ENCODE measurements at regions not wholly inside any gene's neighbourhood (a gene's known extent, or its start where the extent isn't known, plus 50 kb on each side); places are given as distances from the start of the nearest gene placed in this dataset.

DNA sequence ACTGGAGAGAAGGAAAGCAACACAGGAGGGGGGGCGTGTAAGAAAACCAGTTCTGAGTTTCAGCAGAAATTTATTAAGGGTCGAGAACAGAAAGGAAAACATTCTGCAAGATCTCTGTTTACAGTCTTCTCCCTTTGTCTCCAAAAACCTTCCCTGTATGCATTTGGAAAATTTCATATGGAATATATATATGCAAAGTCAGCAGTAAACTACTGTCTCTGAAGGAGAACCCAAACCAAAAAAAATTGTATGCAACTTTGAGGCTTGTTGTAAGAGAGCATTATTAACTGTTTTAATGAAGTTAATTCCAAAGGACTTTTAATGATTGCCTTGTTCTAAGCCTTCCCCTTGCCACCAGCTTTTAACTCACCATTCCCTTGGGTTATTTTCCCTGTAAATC is 238.2 kb upstream of the GPR149 start:
- TF ChIP-seq, protein P1, sequence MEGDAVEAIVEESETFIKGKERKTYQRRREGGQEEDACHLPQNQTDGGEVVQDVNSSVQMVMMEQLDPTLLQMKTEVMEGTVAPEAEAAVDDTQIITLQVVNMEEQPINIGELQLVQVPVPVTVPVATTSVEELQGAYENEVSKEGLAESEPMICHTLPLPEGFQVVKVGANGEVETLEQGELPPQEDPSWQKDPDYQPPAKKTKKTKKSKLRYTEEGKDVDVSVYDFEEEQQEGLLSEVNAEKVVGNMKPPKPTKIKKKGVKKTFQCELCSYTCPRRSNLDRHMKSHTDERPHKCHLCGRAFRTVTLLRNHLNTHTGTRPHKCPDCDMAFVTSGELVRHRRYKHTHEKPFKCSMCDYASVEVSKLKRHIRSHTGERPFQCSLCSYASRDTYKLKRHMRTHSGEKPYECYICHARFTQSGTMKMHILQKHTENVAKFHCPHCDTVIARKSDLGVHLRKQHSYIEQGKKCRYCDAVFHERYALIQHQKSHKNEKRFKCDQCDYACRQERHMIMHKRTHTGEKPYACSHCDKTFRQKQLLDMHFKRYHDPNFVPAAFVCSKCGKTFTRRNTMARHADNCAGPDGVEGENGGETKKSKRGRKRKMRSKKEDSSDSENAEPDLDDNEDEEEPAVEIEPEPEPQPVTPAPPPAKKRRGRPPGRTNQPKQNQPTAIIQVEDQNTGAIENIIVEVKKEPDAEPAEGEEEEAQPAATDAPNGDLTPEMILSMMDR (conservative IDR thresholded peaks at IDR 0.05): no peak
- no peak for TF ChIP-seq ZFX (IDR thresholded peaks at IDR 0.05)
